Gastrocnemius medialis (tissue), 4 donors: ENCODE measurements at regions not wholly inside any gene's neighbourhood (a gene's known extent, or its start where the extent isn't known, plus 50 kb on each side); places are given as distances from the start of the nearest gene placed in this dataset.
"Not testable (repeated sequence)": the region's sequence is repeated elsewhere in the genome, so short reads cannot be mapped to it uniquely, and the experiment has no call there.

Experiments
- ATAC-seq, 2 donors: fragments of 150-250 bp; one replicate each; pipeline ENCODE4 v1.9.1; 2016
- DNase-seq, 2 donors: peaks; one replicate each; pipeline ENCODE4 v3.0.0-alpha.2; 2019
- H3K27ac ChIP-seq, 4 donors: fragments of 200-600 bp; sonication (generic); 1 replicate in 1 of 4; 2 replicates in 3 of 4; pipeline ENCODE4 v1.5.1; 2016 to 2018; ENCODE audit warnings: mild to moderate bottlenecking in 2 of 4, moderate library complexity in 1 of 4
- H3K27me3 ChIP-seq, 3 donors: fragments of 200-600 bp; sonication (generic) in 2 of 3; 1 replicate in 1 of 3; 2 replicates in 2 of 3; pipeline versions ENCODE4 v1.5.1 to v1.6.0; 2016 to 2019; ENCODE audit warnings: mild to moderate bottlenecking in 1 of 3, moderate library complexity in 1 of 3
- H3K36me3 ChIP-seq, 2 donors: fragments of 200-600 bp; sonication (generic) in 1 of 2; one replicate each; pipeline ENCODE4 v1.5.1; 2017 to 2018
- H3K4me1 ChIP-seq, 2 donors: fragments of 200-600 bp; sonication (generic) in 1 of 2; one replicate each; pipeline ENCODE4 v1.5.1; 2016 to 2017; ENCODE audit warnings: mild to moderate bottlenecking in 2 of 2
- H3K4me3 ChIP-seq, 4 donors: fragments of 200-600 bp; sonication (generic) in 3 of 4; 1 replicate in 1 of 4; 2 replicates in 3 of 4; pipeline ENCODE4 v1.5.1; 2016 to 2019; ENCODE audit warnings: mild to moderate bottlenecking in 2 of 4
- H3K9me3 ChIP-seq, 3 donors: fragments of 200-600 bp; sonication (generic) in 2 of 3; 1 replicate in 1 of 3; 2 replicates in 2 of 3; pipeline ENCODE4 v1.5.1; 2016 to 2019
- CTCF ChIP-seq, 5 experiments: fragments of 450-650 bp in 3 of 5; fragments of 200-600 bp in 2 of 5; sonication (generic) in 2 of 5; IDR thresholded peaks in 4 of 5; conservative IDR thresholded peaks in 1 of 5; 1 replicate in 4 of 5; 2 replicates in 1 of 5; pipeline ENCODE4 v1.5.1; 2016 to 2019; ENCODE audit warnings: antibody characterized with exemption in 5 of 5, mild to moderate bottlenecking in 3 of 5, moderate library complexity in 3 of 5
- POLR2A ChIP-seq, 2 donors: fragments of 450-650 bp; IDR thresholded peaks; one replicate each; pipeline ENCODE4 v1.6.1; 2017; ENCODE audit warnings: antibody characterized with exemption in 2 of 2, mild to moderate bottlenecking in 2 of 2, moderate library complexity in 2 of 2
- in situ Hi-C, 4 donors: fragments of 200-750 bp; cut with MboI; loops; one replicate each; pipeline versions ENCODE4 v1.15.0 to v1.8.0; 2017; ENCODE audit warnings: low sequenced_read_pairs in 4 of 4
- intact Hi-C: fragments of 100-400 bp; cut with DNase I; formaldehyde crosslinking; loops from one replicate; pipeline ENCODE4 v1.15.1; 2023; ENCODE audit warnings: low total_unique reads

- H3K27me3 ChIP-seq, H3K9me3 ChIP-seq, H3K4me1 ChIP-seq, H3K27ac ChIP-seq, DNase-seq, ATAC-seq, in situ Hi-C loops, H3K36me3 ChIP-seq, H3K4me3 ChIP-seq: not testable (repeated sequence)
- intact Hi-C loops, result loop anchor here (10.0 kb wide), 1 partner anchor 564 kb away; the partner anchor contains the start of gene ZXDC
Measured at GRCh38 chr3:125910851-125911250, 58.1 kb upstream of the ROPN1B start.

GRCh38 chr3:125914608-125915436, 54.2 kb upstream of the ROPN1B start:
- peak overlapping the region; percentile 70 to 98 (median 80) for H3K4me3 ChIP-seq
- DNase-seq, H3K4me1 ChIP-seq, ATAC-seq, in situ Hi-C loops, H3K27me3 ChIP-seq, H3K36me3 ChIP-seq, H3K9me3 ChIP-seq: not testable (repeated sequence)
- H3K27ac ChIP-seq, result peak overlapping the region; percentile 83 to 91 (median 90)
- intact Hi-C loops, result loop anchor here (5.0 to 10.0 kb wide), 2 partner anchors 442 to 560 kb away; partner anchors contain the start of genes KLF15 and ZXDC

- intact Hi-C loops, result loop anchor here (5.0 to 10.0 kb wide), 2 partner anchors 442 to 559 kb away; partner anchors contain the start of genes KLF15 and ZXDC
- DNase-seq, result peak in 1 of 2 donors; percentile 4
- H3K27ac ChIP-seq, result peak overlapping the region; percentile 83 to 91 (median 90)
- ATAC-seq, H3K9me3 ChIP-seq, H3K36me3 ChIP-seq, H3K27me3 ChIP-seq, in situ Hi-C loops, H3K4me1 ChIP-seq: not testable (repeated sequence)
- H3K4me3 ChIP-seq, result peak overlapping the region; percentile 70 to 98 (median 80)
Measured at GRCh38 chr3:125915437-125915787, 53.6 kb upstream of the ROPN1B start.

GRCh38 chr3:125915792-125916375, 53.1 kb upstream of the ROPN1B start:
- intact Hi-C loops, result loop anchor here (1.0 to 10.0 kb wide), 3 partner anchors 150 to 559 kb away; partner anchors contain the start of genes KLF15 and ZXDC
- peak; percentile 56 to 67 for TF ChIP-seq POLR2A (IDR thresholded peaks at IDR 0.05)
- H3K4me1 ChIP-seq, H3K36me3 ChIP-seq, in situ Hi-C loops, H3K9me3 ChIP-seq, H3K27me3 ChIP-seq: not testable (repeated sequence)
- H3K4me3 ChIP-seq, result peak overlapping the region; percentile 71 to 98 (median 84)
- H3K27ac ChIP-seq, result peak overlapping the region; percentile 83 to 91 (median 90)
- ATAC-seq (peak; percentile 97), DNase-seq (peak; percentile 99 to 100)

GRCh38 chr3:125916376-125916978, 52.5 kb upstream of the ROPN1B start:
- Histone ChIP-seq H3K4me1 (peaks cover 4 to 8% of the 10 kb centered on the region in 2 donors), H3K9me3 (no peaks in the 10 kb centered on the region), H3K36me3 (no peaks in the 10 kb centered on the region), H3K4me3 (peak overlapping the region; percentile 71 to 98 (median 84)), H3K27me3 (no peaks in the 10 kb centered on the region), H3K27ac (peak overlapping the region; percentile 83 to 91 (median 90))
- no peak for DNase-seq
- in situ Hi-C loops, result no loop called here
- TF ChIP-seq POLR2A (IDR thresholded peaks at IDR 0.05) (no peak), CTCF (IDR thresholded peaks at IDR 0.05 in 4 of 5, conservative IDR thresholded peaks at IDR 0.05 in 1 of 5) (peak in 2 of 5 experiments; percentile 21 to 28)
- intact Hi-C loops, result loop anchor here (1.0 to 10.0 kb wide), 3 partner anchors 150 to 558 kb away; partner anchors contain the start of genes KLF15 and ZXDC
- peak; percentile 79 to 85 for ATAC-seq

- ATAC-seq, H3K36me3 ChIP-seq, H3K27me3 ChIP-seq, H3K9me3 ChIP-seq, H3K4me1 ChIP-seq, in situ Hi-C loops: not testable (repeated sequence)
- DNase-seq, result peak in 1 of 2 donors; percentile 11
- peak overlapping the region; percentile 83 to 91 (median 90) for H3K27ac ChIP-seq
- H3K4me3 ChIP-seq, result peak overlapping the region; percentile 71 to 98 (median 84)
- intact Hi-C loops, result loop anchor here (5.0 to 10.0 kb wide), 2 partner anchors 440 to 558 kb away; partner anchors contain the start of genes KLF15 and ZXDC
Measured at GRCh38 chr3:125917020-125917549, 51.9 kb upstream of the ROPN1B start.

GRCh38 chr3:125918024-125918423, 51.0 kb upstream of the ROPN1B start:
- H3K4me1 ChIP-seq, H3K9me3 ChIP-seq, ATAC-seq, H3K36me3 ChIP-seq, in situ Hi-C loops, DNase-seq, H3K27me3 ChIP-seq, H3K4me3 ChIP-seq: not testable (repeated sequence)
- peak overlapping the region; percentile 25 to 59 (median 53) for H3K27ac ChIP-seq
- intact Hi-C loops, result loop anchor here (5.0 to 10.0 kb wide), 2 partner anchors 439 to 557 kb away; partner anchors contain the start of genes KLF15 and ZXDC

GRCh38 chr3:125918451-125918850, 50.5 kb upstream of the ROPN1B start:
- H3K4me3 ChIP-seq, H3K9me3 ChIP-seq, ATAC-seq, in situ Hi-C loops, H3K36me3 ChIP-seq, H3K27me3 ChIP-seq, H3K4me1 ChIP-seq: not testable (repeated sequence)
- peak overlapping the region; percentile 25 to 59 (median 53) for H3K27ac ChIP-seq
- DNase-seq, result peak; percentile 22 to 65
- intact Hi-C loops, result loop anchor here (5.0 to 10.0 kb wide), 2 partner anchors 439 to 556 kb away; partner anchors contain the start of genes KLF15 and ZXDC

GRCh38 chr3:125918866-125919265, 50.1 kb upstream of the ROPN1B start:
- H3K27ac ChIP-seq, result peak overlapping the region in 3 of 4 donors; percentile 41 to 50 (median 41)
- intact Hi-C loops, result loop anchor here (5.0 to 10.0 kb wide), 2 partner anchors 438 to 556 kb away; partner anchors contain the start of genes KLF15 and ZXDC
- H3K4me1 ChIP-seq, H3K9me3 ChIP-seq, ATAC-seq, H3K36me3 ChIP-seq, H3K4me3 ChIP-seq, H3K27me3 ChIP-seq, DNase-seq, in situ Hi-C loops: not testable (repeated sequence)
